Prostate gland (tissue), 2 donors: ENCODE measurements at regions not wholly inside any gene's neighbourhood (a gene's known extent, or its start where the extent isn't known, plus 50 kb on each side); places are given as distances from the start of the nearest gene placed in this dataset.

ENCODE experiments used
- DNase-seq: peaks from one replicate; pipeline ENCODE4 v3.0.0-alpha.2; 2019; ENCODE audit warnings: low spot score
- H3K27ac ChIP-seq, 2 donors: fragments of 200-600 bp; sonication (generic); 2 replicates each; pipeline ENCODE4 v1.5.1; 2017 to 2019
- H3K27me3 ChIP-seq: fragments of 200-600 bp; sonication (generic); replicated peaks from 2 replicates; pipeline ENCODE4 v1.5.1; 2019; ENCODE audit not compliant: insufficient read depth
- H3K36me3 ChIP-seq, 2 donors: fragments of 200-600 bp; sonication (generic); 1 replicate in 1 of 2; 2 replicates in 1 of 2; pipeline versions ENCODE4 v1.5.1 to v1.8.1; 2017 to 2019
- H3K4me1 ChIP-seq: fragments of 200-600 bp; sonication (generic); replicated peaks from 2 replicates; pipeline ENCODE4 v1.5.1; 2019
- H3K4me3 ChIP-seq, 2 donors: fragments of 200-600 bp; sonication (generic); 2 replicates each; pipeline ENCODE4 v1.5.1; 2017 to 2019
- H3K9me3 ChIP-seq: fragments of 200-600 bp; sonication (generic); 2 replicates; pipeline ENCODE4 v1.5.1; 2017
- POLR2A ChIP-seq: fragments of 450-650 bp; IDR thresholded peaks from one replicate; pipeline ENCODE4 v1.6.1; 2016; ENCODE audit warnings: antibody characterized with exemption, mild to moderate bottlenecking
- POLR2AphosphoS5 ChIP-seq: sonication (generic); formaldehyde crosslinking; IDR thresholded peaks from one replicate; pipeline ENCODE4 v1.6.1; 2017; ENCODE audit warnings: antibody characterized with exemption
- WGBS: methylation state at CpG from one replicate; pipeline ENCODE4 v1.1.5; 2018; 5-methylcytosine and 5-hydroxymethylcytosine counted together
- intact Hi-C: fragments of 100-400 bp; cut with DNase I; formaldehyde crosslinking; loops from one replicate; pipeline ENCODE4 v1.14.2; 2022
- TF ChIP-seq, protein P1 (sequence below), 4 experiments: fragments of 200-600 bp in 2 of 4; fragments of 450-650 bp in 2 of 4; sonication (generic) in 2 of 4; IDR thresholded peaks; 1 replicate in 3 of 4; 2 replicates in 1 of 4; pipeline ENCODE4 v1.5.1; 2016 to 2019; ENCODE audit warnings: antibody characterized with exemption in 4 of 4, mild to moderate bottlenecking in 2 of 4, moderate library complexity in 2 of 4

DNA sequence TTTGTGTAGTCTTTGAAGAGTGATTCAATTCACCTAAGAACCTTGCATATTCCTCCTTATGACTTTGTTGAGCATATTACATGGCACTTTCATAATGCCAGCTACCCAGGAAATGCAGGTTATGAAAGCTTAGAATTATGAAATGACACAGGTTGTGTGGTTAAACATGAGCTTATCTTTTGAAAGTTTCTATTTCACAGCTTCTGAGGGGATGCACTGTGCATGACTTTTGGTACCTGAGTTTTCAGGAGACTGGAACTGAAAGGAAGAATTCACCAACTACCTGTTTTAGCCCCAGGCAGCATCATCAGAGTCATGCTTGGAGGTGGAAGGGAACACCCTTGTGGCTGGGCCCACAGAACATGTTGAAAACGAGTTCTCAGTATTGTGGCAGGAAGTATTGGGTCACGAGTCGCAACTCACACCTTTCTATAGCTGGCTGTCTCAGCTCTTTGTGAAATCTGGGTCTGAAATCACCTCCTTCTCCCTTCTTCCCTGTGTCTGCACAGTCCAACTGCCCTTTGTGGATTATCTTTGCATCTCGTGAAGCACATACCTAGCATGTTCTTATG is 228.2 kb downstream of the PTEN start:
- Histone ChIP-seq H3K27ac (no peak overlapping the region), H3K27me3 (no peaks in the 10 kb centered on the region), H3K4me1 (no peaks in the 10 kb centered on the region), H3K4me3 (no peak overlapping the region), H3K9me3 (no peaks in the 10 kb centered on the region), H3K36me3 (no peaks in the 10 kb centered on the region)
- intact Hi-C loops: no loop called here
- WGBS: 65% methylated on average over 4 of the region's 4 CpGs
- no peak for DNase-seq
- TF ChIP-seq, protein P1, sequence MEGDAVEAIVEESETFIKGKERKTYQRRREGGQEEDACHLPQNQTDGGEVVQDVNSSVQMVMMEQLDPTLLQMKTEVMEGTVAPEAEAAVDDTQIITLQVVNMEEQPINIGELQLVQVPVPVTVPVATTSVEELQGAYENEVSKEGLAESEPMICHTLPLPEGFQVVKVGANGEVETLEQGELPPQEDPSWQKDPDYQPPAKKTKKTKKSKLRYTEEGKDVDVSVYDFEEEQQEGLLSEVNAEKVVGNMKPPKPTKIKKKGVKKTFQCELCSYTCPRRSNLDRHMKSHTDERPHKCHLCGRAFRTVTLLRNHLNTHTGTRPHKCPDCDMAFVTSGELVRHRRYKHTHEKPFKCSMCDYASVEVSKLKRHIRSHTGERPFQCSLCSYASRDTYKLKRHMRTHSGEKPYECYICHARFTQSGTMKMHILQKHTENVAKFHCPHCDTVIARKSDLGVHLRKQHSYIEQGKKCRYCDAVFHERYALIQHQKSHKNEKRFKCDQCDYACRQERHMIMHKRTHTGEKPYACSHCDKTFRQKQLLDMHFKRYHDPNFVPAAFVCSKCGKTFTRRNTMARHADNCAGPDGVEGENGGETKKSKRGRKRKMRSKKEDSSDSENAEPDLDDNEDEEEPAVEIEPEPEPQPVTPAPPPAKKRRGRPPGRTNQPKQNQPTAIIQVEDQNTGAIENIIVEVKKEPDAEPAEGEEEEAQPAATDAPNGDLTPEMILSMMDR (IDR thresholded peaks at IDR 0.05): no peak
- no peak for TF ChIP-seq POLR2AphosphoS5
- TF ChIP-seq POLR2A: no peak

DNA sequence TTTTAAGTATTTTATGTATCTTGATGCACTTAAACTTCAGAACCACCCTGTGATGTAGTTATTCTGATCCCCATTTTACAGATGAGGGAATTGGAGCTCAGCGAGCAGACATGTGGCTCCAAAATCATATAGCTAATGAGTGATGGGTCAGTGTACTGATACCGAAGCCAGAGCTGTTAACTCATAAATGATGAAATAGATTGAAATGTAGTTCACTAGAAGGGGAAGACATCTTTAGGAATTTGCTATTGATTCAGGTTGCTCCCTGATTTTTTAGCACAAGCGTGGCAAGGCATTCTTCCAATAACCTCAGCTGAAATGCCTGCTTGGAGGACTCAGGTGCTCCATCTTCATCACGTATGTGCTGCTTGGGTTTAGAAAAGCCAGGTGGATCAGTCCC is 228.8 kb downstream of the PTEN start:
- 93% methylated on average over 4 of the region's 4 CpGs for WGBS
- no peaks in the 10 kb centered on the region for H3K27me3 ChIP-seq
- H3K27ac ChIP-seq: no peak overlapping the region
- H3K36me3 ChIP-seq: no peaks in the 10 kb centered on the region
- TF ChIP-seq, protein P1 (IDR thresholded peaks at IDR 0.05): no peak
- no peak for TF ChIP-seq POLR2A
- no peak for TF ChIP-seq POLR2AphosphoS5
- no peaks in the 10 kb centered on the region for H3K9me3 ChIP-seq
- intact Hi-C loops: no loop called here
- no peak for DNase-seq
- H3K4me3 ChIP-seq: no peak overlapping the region
- H3K4me1 ChIP-seq: no peaks in the 10 kb centered on the region

DNA sequence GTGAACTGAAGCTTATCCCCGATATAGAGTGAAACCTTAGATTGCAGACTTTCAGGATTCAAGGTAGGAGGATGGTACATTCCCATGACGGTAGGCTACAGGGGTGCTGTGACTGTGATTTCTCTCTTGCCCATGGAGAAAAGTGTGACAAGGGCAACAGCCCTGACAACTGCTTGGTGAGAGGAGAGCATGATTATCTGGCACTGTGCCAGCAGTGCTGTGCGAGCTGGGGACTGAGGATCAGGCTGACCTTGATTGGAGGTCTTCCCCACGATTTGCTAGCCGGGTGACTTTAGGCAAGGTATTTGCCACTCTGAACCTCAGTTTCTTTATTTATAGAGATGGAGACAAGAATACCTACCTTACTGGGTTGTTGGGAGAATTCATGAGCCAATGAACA is 229.5 kb downstream of the PTEN start:
- Histone ChIP-seq H3K9me3 (no peaks in the 10 kb centered on the region), H3K4me3 (no peak overlapping the region), H3K27me3 (no peaks in the 10 kb centered on the region), H3K36me3 (no peaks in the 10 kb centered on the region), H3K4me1 (no peaks in the 10 kb centered on the region), H3K27ac (no peak overlapping the region)
- DNase-seq: no peak
- TF ChIP-seq, protein P1 (IDR thresholded peaks at IDR 0.05): no peak
- TF ChIP-seq POLR2A (no peak), POLR2AphosphoS5 (no peak)
- intact Hi-C loops: no loop called here
- 78% methylated on average over 5 of the region's 5 CpGs for WGBS

DNA sequence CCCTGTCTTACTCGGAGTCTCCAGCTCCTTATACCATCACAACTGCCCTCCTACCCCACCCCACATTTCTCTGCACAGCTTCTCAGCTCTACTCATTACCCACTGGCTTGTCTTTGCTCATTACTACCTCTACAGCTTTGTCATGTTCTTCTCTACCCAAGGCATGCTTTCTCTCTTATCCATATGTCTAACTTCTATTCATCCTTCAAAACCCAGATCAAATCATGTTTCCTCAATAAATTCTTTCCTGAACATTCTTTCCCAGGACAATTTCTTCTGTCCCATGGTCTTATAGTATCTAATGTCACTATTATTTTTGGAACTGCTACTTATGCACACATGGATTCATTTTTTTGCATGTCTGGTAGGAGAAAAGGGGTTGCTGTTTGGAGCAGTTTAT is 231.4 kb downstream of the PTEN start:
- no peaks in the 10 kb centered on the region for H3K9me3 ChIP-seq
- H3K36me3 ChIP-seq: no peaks in the 10 kb centered on the region
- WGBS: 97% methylated on average over 1 of the region's 1 CpG
- H3K4me1 ChIP-seq: no peaks in the 10 kb centered on the region
- no peaks in the 10 kb centered on the region for H3K27me3 ChIP-seq
- H3K4me3 ChIP-seq: no peak overlapping the region
- H3K27ac ChIP-seq: no peak overlapping the region
- intact Hi-C loops: no loop called here
- TF ChIP-seq POLR2AphosphoS5 (no peak), POLR2A (no peak)
- TF ChIP-seq, protein P1 (IDR thresholded peaks at IDR 0.05): no peak
- DNase-seq: no peak

DNA sequence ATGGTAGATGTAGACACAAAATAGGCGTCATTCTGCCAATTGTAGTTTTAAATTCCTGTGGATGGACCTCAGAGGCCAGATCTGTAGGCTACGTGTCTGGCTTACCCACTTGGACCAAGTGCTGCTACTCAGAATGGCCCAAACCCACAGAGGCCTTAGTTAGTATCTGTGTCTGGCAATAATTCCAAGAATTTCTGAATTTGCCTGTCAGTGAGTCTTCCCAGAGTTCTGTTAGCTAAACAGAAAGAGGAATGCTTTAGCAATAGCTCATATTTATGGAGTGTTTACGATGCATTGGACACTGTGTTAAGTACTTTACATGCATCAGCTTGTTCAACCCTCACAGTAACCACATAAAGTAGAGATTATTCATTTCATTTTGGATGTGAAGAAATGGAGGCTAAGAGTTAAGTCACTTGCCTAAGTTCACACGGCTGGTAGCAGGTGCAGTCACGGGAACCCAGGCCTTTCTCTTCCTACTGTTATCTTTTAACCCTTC is 231.8 kb downstream of the PTEN start:
- Histone ChIP-seq H3K27ac (no peak overlapping the region), H3K27me3 (no peaks in the 10 kb centered on the region), H3K9me3 (no peaks in the 10 kb centered on the region), H3K4me1 (no peaks in the 10 kb centered on the region), H3K36me3 (no peaks in the 10 kb centered on the region), H3K4me3 (no peak overlapping the region)
- WGBS: 35% methylated on average over 5 of the region's 5 CpGs
- intact Hi-C loops: no loop called here
- no peak for TF ChIP-seq POLR2A
- TF ChIP-seq POLR2AphosphoS5: peak; percentile 82
- peak; percentile 15 for DNase-seq
